ENCODE measurements at regions not wholly inside any gene's neighbourhood (a gene's known extent, or its start where the extent isn't known, plus 50 kb on each side); places are given as distances from the start of the nearest gene placed in this dataset.

DNA sequence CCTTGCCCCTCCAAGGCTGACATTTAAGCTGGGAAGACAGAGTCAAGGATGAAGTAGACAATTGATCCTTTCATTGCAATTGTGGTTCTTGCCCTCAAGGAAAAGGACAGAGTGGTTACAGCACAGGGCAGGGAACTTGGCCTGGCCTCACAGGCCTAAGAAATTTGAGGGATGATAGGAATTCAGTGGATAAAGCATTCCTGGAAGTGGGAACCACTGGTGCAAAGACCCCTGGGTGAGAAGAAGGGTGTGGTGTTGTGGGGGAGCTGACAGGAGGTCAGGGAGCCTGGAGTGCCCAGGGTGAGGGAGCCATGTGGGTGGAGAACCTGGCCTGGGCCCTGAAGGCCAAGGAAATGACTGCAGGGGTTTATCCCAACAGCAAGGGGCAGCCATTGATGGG lies 287.4 kb downstream of the UACA start:
- TF ChIP-seq, protein P1, sequence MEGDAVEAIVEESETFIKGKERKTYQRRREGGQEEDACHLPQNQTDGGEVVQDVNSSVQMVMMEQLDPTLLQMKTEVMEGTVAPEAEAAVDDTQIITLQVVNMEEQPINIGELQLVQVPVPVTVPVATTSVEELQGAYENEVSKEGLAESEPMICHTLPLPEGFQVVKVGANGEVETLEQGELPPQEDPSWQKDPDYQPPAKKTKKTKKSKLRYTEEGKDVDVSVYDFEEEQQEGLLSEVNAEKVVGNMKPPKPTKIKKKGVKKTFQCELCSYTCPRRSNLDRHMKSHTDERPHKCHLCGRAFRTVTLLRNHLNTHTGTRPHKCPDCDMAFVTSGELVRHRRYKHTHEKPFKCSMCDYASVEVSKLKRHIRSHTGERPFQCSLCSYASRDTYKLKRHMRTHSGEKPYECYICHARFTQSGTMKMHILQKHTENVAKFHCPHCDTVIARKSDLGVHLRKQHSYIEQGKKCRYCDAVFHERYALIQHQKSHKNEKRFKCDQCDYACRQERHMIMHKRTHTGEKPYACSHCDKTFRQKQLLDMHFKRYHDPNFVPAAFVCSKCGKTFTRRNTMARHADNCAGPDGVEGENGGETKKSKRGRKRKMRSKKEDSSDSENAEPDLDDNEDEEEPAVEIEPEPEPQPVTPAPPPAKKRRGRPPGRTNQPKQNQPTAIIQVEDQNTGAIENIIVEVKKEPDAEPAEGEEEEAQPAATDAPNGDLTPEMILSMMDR (IDR thresholded peaks at IDR 0.05) = no peak
- TF ChIP-seq POLR2A (IDR thresholded peaks at IDR 0.05) = no peak
